GM23338 (cell line): ENCODE measurements at regions not wholly inside any gene's neighbourhood (a gene's known extent, or its start where the extent isn't known, plus 50 kb on each side); places are given as distances from the start of the nearest gene placed in this dataset.

ENCODE experiments used
- ATAC-seq: fragments of 200-7000 bp; cut with Tn5 transposase; 3 replicates; pipeline ENCODE4 v1.9.1; 2020
- DNase-seq: peaks from one replicate; pipeline ENCODE4 v3.0.0-alpha.2; 2015; ENCODE audit warnings: low spot score
- H2AFZ ChIP-seq: fragments of 200-600 bp; sonication (generic); 2 replicates; pipeline ENCODE4 v1.8.0; 2016; ENCODE audit warnings: antibody characterized with exemption, mild to moderate bottlenecking, moderate library complexity
- H3F3A ChIP-seq: fragments of 200-600 bp; sonication (generic); replicated peaks from 2 replicates; pipeline ENCODE4 v1.8.0; 2017; ENCODE audit warnings: antibody characterized with exemption, mixed run types, low read depth
- H3K27ac ChIP-seq: fragments of 200-600 bp; sonication (generic); 2 replicates; pipeline ENCODE4 v1.6.1; 2016; ENCODE audit warnings: low read depth
- H3K27me3 ChIP-seq: fragments of 200-600 bp; sonication (generic); 2 replicates; pipeline ENCODE4 v1.8.0; 2016; ENCODE audit warnings: mild to moderate bottlenecking, mixed run types, moderate library complexity; ENCODE audit not compliant: insufficient read depth
- H3K36me3 ChIP-seq: fragments of 200-600 bp; sonication (generic); 2 replicates; pipeline ENCODE4 v1.8.0; 2016; ENCODE audit warnings: mild to moderate bottlenecking; ENCODE audit not compliant: insufficient read depth
- H3K4me1 ChIP-seq: fragments of 200-600 bp; sonication (generic); 2 replicates; pipeline ENCODE4 v1.8.0; 2016; ENCODE audit warnings: mild to moderate bottlenecking, moderate library complexity; ENCODE audit not compliant: insufficient read depth
- H3K4me2 ChIP-seq: fragments of 200-600 bp; sonication (generic); 2 replicates; pipeline ENCODE4 v1.7.1; 2017; ENCODE audit warnings: mixed run types
- H3K4me3 ChIP-seq: fragments of 200-600 bp; sonication (generic); 2 replicates; pipeline ENCODE4 v1.6.1; 2016; ENCODE audit warnings: mixed run types
- H3K79me2 ChIP-seq: fragments of 200-600 bp; sonication (generic); replicated peaks from 2 replicates; pipeline ENCODE4 v1.8.0; 2017; ENCODE audit warnings: mild to moderate bottlenecking; ENCODE audit not compliant: insufficient read depth
- H3K9me2 ChIP-seq: fragments of 200-600 bp; sonication (generic); 2 replicates; pipeline ENCODE4 v1.8.0; 2017; ENCODE audit not compliant: insufficient read depth
- H4K20me1 ChIP-seq: fragments of 200-600 bp; sonication (generic); replicated peaks from 2 replicates; pipeline ENCODE4 v1.8.0; 2017; ENCODE audit warnings: mild to moderate bottlenecking; ENCODE audit not compliant: insufficient read depth
- H3K27ac Mint-ChIP-seq: 2 replicates; pipeline ENCODE4 v1.8.0; 2020; ENCODE audit warnings: inconsistent platforms, mild to moderate bottlenecking, moderate library complexity, mixed read lengths
- H3K27me3 Mint-ChIP-seq: 3 replicates; pipeline ENCODE4 v1.8.0; 2022; ENCODE audit warnings: low read depth, mild to moderate bottlenecking, moderate library complexity, mixed read lengths, inconsistent platforms; ENCODE audit not compliant: insufficient read depth, poor library complexity
- H3K36me3 Mint-ChIP-seq: 3 replicates; pipeline ENCODE4 v1.8.0; 2021; ENCODE audit warnings: low read depth, mild to moderate bottlenecking, inconsistent platforms, moderate library complexity, mixed read lengths
- H3K4me1 Mint-ChIP-seq: 3 replicates; pipeline ENCODE4 v1.8.0; 2020; ENCODE audit warnings: mild to moderate bottlenecking, inconsistent platforms, mixed read lengths
- H3K4me3 Mint-ChIP-seq: 3 replicates; pipeline ENCODE4 v1.8.0; 2021; ENCODE audit warnings: moderate library complexity, mild to moderate bottlenecking, inconsistent platforms, mixed read lengths
- H3K9me3 Mint-ChIP-seq: 3 replicates; pipeline ENCODE4 v1.8.0; 2020; ENCODE audit warnings: moderate library complexity, mild to moderate bottlenecking, inconsistent platforms, mixed read lengths
- EZH2phosphoT487 ChIP-seq: fragments of 200-600 bp; sonication (generic); IDR thresholded peaks from one replicate; pipeline ENCODE4 v1.8.1; 2018; ENCODE audit warnings: antibody characterized with exemption; ENCODE audit not compliant: unreplicated experiment
- ZNF114 ChIP-seq: fragments of 250-450 bp; sonication (Bioruptor Pico); IDR thresholded peaks from 2 replicates; pipeline ENCODE4 v1.5.0; 2020; ENCODE audit warnings: mild to moderate bottlenecking, moderate library complexity
- ZNF331 ChIP-seq: fragments of 250-450 bp; sonication (Bioruptor Pico); IDR thresholded peaks from 2 replicates; pipeline ENCODE4 v1.5.0; 2020; ENCODE audit warnings: low read depth, mild to moderate bottlenecking, moderate library complexity
- TF ChIP-seq, protein P1 (sequence below): IDR thresholded peaks from one replicate; pipeline ENCODE4 v1.6.1; 2018; ENCODE audit warnings: antibody characterized with exemption; ENCODE audit not compliant: unreplicated experiment
- TF ChIP-seq, protein P2 (sequence below): IDR thresholded peaks from 2 replicates; pipeline ENCODE4 v1.6.1; 2016; ENCODE audit warnings: antibody characterized with exemption
- TF ChIP-seq, protein P3 (sequence below), 2 experiments: fragments of 200-600 bp in 1 of 2; sonication (generic) in 1 of 2; conservative IDR thresholded peaks; 2 replicates each; pipeline versions ENCODE4 v1.5.1 to v1.6.1; 2016 to 2017; ENCODE audit warnings: antibody characterized with exemption in 2 of 2, low read depth in 2 of 2, mild to moderate bottlenecking in 2 of 2, moderate library complexity in 1 of 2

DNA sequence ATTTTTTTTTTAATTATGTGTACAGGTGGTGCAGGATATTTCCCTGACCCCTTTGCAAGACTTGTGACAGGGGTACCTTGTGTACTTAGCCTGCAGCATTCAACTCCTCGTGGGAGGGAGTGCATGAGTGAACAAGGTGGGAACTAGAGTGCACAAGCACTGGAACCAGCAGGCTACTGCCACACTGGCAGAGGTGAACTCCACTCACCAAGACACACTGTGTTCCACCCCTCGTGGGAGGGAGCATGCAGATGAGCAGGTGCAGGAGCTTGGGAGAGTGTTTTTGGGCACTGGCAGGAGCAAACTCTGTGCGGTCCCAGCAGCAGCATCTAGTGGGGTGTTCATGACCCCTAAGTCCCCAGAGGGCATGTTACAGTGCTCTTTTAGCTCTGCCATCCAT lies 282.7 kb upstream of the PLET1 start:
- Histone ChIP-seq H4K20me1 (no peaks in the 10 kb centered on the region), H2AFZ (no peak overlapping the region), H3K79me2 (no peaks in the 10 kb centered on the region), H3K4me1 (peaks cover 12% of the 10 kb centered on the region), H3K9me2 (peaks cover 11% of the 10 kb centered on the region), H3K27me3 (no peaks in the 10 kb centered on the region), H3K36me3 (peaks cover 3% of the 10 kb centered on the region; the same call in 1 of the 2 replicates), H3F3A (no peaks in the 10 kb centered on the region), H3K4me2 (no peak overlapping the region), H3K4me3 (no peak overlapping the region), H3K27ac (no peak overlapping the region)
- H3K27me3 Mint-ChIP-seq, result no peaks in the 10 kb centered on the region
- peaks cover 18% of the 10 kb centered on the region for H3K36me3 Mint-ChIP-seq
- ATAC-seq (no peak), DNase-seq (no peak)
- H3K4me1 Mint-ChIP-seq, result peaks cover 3% of the 10 kb centered on the region; the same call in 2 of the 3 replicates
- peaks cover 16% of the 10 kb centered on the region for H3K9me3 Mint-ChIP-seq
- no peak overlapping the region for H3K4me3 Mint-ChIP-seq
- TF ChIP-seq ZNF114 (CRISPR knock-in tag), result no peak
- TF ChIP-seq, protein P1, sequence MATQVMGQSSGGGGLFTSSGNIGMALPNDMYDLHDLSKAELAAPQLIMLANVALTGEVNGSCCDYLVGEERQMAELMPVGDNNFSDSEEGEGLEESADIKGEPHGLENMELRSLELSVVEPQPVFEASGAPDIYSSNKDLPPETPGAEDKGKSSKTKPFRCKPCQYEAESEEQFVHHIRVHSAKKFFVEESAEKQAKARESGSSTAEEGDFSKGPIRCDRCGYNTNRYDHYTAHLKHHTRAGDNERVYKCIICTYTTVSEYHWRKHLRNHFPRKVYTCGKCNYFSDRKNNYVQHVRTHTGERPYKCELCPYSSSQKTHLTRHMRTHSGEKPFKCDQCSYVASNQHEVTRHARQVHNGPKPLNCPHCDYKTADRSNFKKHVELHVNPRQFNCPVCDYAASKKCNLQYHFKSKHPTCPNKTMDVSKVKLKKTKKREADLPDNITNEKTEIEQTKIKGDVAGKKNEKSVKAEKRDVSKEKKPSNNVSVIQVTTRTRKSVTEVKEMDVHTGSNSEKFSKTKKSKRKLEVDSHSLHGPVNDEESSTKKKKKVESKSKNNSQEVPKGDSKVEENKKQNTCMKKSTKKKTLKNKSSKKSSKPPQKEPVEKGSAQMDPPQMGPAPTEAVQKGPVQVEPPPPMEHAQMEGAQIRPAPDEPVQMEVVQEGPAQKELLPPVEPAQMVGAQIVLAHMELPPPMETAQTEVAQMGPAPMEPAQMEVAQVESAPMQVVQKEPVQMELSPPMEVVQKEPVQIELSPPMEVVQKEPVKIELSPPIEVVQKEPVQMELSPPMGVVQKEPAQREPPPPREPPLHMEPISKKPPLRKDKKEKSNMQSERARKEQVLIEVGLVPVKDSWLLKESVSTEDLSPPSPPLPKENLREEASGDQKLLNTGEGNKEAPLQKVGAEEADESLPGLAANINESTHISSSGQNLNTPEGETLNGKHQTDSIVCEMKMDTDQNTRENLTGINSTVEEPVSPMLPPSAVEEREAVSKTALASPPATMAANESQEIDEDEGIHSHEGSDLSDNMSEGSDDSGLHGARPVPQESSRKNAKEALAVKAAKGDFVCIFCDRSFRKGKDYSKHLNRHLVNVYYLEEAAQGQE, result no peak
- no peak for TF ChIP-seq EZH2phosphoT487
- H3K27ac Mint-ChIP-seq, result no peak overlapping the region

DNA sequence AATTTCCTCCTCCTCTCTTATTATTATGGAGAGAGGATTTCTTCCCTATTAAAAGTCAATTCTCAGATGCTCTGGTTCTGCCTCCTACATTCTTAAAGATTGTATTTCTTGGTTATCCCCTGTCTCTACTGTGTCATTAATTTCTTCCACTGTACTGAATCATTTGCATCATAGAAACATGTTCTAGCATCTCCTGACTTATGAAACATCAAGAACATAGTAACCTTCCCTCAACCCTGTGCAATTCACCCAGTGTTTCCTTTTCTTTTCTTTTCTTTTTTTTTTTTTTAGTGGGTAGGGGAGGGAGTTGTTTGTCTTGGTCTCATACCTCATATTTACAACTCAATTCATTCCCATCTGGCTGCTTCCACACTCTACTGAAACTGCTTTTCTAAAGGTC lies 288.0 kb upstream of the PLET1 start:
- no peak overlapping the region for H3K4me2 ChIP-seq
- Mint-ChIP-seq H3K27me3 (no peaks in the 10 kb centered on the region), H3K36me3 (0 out of 3 replicates have a peak, but pooled peaks cover 2% of the 10 kb centered on the region), H3K4me1 (peaks cover 3% of the 10 kb centered on the region; the same call in 2 of the 3 replicates), H3K4me3 (no peak overlapping the region), H3K27ac (no peak overlapping the region), H3K9me3 (no peaks in the 10 kb centered on the region)
- H3K4me3 ChIP-seq, result no peak overlapping the region
- H3F3A ChIP-seq, result no peaks in the 10 kb centered on the region
- no peak for DNase-seq
- TF ChIP-seq, protein P2, sequence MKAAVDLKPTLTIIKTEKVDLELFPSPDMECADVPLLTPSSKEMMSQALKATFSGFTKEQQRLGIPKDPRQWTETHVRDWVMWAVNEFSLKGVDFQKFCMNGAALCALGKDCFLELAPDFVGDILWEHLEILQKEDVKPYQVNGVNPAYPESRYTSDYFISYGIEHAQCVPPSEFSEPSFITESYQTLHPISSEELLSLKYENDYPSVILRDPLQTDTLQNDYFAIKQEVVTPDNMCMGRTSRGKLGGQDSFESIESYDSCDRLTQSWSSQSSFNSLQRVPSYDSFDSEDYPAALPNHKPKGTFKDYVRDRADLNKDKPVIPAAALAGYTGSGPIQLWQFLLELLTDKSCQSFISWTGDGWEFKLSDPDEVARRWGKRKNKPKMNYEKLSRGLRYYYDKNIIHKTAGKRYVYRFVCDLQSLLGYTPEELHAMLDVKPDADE, result no peak
- TF ChIP-seq ZNF331 (CRISPR knock-in tag), result no peak
- TF ChIP-seq, protein P3, sequence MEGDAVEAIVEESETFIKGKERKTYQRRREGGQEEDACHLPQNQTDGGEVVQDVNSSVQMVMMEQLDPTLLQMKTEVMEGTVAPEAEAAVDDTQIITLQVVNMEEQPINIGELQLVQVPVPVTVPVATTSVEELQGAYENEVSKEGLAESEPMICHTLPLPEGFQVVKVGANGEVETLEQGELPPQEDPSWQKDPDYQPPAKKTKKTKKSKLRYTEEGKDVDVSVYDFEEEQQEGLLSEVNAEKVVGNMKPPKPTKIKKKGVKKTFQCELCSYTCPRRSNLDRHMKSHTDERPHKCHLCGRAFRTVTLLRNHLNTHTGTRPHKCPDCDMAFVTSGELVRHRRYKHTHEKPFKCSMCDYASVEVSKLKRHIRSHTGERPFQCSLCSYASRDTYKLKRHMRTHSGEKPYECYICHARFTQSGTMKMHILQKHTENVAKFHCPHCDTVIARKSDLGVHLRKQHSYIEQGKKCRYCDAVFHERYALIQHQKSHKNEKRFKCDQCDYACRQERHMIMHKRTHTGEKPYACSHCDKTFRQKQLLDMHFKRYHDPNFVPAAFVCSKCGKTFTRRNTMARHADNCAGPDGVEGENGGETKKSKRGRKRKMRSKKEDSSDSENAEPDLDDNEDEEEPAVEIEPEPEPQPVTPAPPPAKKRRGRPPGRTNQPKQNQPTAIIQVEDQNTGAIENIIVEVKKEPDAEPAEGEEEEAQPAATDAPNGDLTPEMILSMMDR (conservative IDR thresholded peaks at IDR 0.05; ENCODE audit: low read depth in 2 of 2), result no peak
- ATAC-seq, result no peak
- peaks cover 11% of the 10 kb centered on the region for H3K9me2 ChIP-seq
- peaks cover 6% of the 10 kb centered on the region; the same call in 1 of the 2 replicates for H3K4me1 ChIP-seq
- H4K20me1 ChIP-seq, result no peaks in the 10 kb centered on the region
- H2AFZ ChIP-seq, result no peak overlapping the region
- H3K79me2 ChIP-seq, result no peaks in the 10 kb centered on the region
- no peak overlapping the region for H3K27ac ChIP-seq
- no peaks in the 10 kb centered on the region for H3K36me3 ChIP-seq
- H3K27me3 ChIP-seq, result no peaks in the 10 kb centered on the region
